ENCODE measurements at regions not wholly inside any gene's neighbourhood (a gene's known extent, or its start where the extent isn't known, plus 50 kb on each side); places are given as distances from the start of the nearest gene placed in this dataset.

DNA sequence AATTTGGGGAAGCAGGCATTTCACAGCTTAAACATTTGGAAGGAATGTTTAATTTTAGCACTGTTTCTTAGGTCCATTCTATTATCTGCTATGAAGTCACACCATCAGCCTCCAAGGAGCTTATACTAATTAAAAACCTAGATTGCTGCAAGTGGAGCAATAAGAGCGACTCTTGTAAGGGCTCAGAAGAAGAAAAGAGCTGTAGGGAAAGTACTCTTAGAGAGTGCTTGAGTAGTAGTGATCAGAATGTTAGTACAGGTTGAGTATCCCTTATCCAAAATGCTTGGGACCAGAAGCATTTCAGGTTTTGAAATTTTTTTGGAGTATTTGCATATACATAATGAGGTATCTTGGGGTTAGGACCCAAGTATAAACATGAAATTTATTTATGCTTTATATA is 285.3 kb downstream of the UBE3D start:
- no peak overlapping the region for H3K27ac ChIP-seq
- TF ChIP-seq POLR2A (IDR thresholded peaks at IDR 0.05) (no peak), EP300 (IDR thresholded peaks at IDR 0.05) (no peak), POLR2AphosphoS5 (IDR thresholded peaks at IDR 0.05) (no peak)
- TF ChIP-seq, protein P1, sequence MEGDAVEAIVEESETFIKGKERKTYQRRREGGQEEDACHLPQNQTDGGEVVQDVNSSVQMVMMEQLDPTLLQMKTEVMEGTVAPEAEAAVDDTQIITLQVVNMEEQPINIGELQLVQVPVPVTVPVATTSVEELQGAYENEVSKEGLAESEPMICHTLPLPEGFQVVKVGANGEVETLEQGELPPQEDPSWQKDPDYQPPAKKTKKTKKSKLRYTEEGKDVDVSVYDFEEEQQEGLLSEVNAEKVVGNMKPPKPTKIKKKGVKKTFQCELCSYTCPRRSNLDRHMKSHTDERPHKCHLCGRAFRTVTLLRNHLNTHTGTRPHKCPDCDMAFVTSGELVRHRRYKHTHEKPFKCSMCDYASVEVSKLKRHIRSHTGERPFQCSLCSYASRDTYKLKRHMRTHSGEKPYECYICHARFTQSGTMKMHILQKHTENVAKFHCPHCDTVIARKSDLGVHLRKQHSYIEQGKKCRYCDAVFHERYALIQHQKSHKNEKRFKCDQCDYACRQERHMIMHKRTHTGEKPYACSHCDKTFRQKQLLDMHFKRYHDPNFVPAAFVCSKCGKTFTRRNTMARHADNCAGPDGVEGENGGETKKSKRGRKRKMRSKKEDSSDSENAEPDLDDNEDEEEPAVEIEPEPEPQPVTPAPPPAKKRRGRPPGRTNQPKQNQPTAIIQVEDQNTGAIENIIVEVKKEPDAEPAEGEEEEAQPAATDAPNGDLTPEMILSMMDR (IDR thresholded peaks at IDR 0.05): no peak
- no peaks in the 10 kb centered on the region for H3K27me3 ChIP-seq
- H3K9me3 ChIP-seq: no peaks in the 10 kb centered on the region
- no peaks in the 10 kb centered on the region for H3K4me1 ChIP-seq
- H3K4me3 ChIP-seq: no peak overlapping the region
- WGBS: 82% methylated on average over 1 of the region's 1 CpG
- DNase-seq (ENCODE audit: low spot score in 2 of 2): no peak
- no peaks in the 10 kb centered on the region for H3K36me3 ChIP-seq

DNA sequence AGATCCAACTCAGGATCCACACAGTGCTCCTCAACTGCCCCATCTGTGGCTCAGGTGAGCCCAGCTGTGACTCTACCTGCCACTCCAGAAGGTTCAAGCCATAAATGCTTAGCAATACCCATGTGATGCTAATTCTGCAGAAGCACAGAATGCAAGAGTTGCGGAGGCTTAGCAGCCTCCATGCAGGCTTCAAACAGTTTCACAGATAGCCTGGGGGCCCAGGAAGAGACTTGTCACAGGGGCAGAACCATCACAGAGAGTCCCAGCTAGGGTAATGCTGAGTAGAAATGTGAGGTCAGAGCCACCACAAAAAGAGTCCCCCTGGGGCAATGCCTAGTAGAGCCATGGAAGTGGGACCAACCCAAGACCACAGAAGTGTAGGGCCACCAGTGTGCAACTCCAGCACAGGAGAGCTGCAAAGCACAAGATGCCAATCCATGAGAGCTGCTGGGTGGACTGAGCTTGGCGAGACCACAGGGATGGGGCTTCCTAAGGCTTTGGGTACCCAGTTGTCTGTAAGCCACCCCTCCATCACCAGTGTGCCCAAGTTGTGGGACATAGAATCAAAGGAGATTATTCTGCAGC is 283.9 kb downstream of the UBE3D start:
- Histone ChIP-seq H3K27me3 (no peaks in the 10 kb centered on the region), H3K4me1 (no peaks in the 10 kb centered on the region), H3K9me3 (no peaks in the 10 kb centered on the region), H3K36me3 (no peaks in the 10 kb centered on the region), H3K4me3 (no peak overlapping the region), H3K27ac (no peak overlapping the region)
- WGBS: 75% methylated on average over 1 of the region's 2 CpGs
- TF ChIP-seq EP300 (IDR thresholded peaks at IDR 0.05) (no peak), POLR2A (IDR thresholded peaks at IDR 0.05) (no peak), POLR2AphosphoS5 (IDR thresholded peaks at IDR 0.05) (no peak)
- TF ChIP-seq, protein P1 (IDR thresholded peaks at IDR 0.05): no peak
- DNase-seq (ENCODE audit: low spot score in 2 of 2): no peak

DNA sequence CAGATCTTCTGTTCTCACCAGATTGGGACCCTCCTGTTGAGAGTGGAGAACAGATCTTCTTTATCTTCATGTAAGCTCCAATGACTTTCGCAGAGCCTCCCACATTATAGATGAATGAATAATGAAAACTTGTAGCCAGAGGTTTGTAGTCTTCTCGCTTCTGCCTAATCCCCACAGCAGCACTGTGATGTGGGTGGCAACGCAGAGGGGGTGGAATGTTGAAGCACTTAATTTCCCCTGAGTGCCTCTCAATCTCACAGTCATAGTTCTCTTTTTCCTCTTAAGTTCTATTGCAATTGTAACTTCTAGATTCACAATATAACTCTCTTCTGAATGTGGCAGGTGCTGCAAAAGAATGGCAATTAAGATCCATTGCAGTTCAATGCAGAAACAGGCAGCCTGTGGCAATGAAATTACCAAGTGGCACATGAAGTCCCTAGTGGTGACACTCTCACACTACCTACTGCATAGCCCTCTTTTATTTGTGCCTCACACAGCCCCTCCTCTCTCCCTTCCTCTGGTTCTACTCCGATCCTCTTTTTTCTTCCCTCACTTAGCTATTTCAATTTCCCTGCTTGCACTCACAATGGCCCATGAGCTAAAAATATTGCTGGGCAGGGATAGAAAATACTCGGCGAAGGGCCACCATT is 281.9 kb downstream of the UBE3D start:
- Histone ChIP-seq H3K4me3 (no peak overlapping the region), H3K4me1 (no peaks in the 10 kb centered on the region), H3K27ac (no peak overlapping the region), H3K27me3 (no peaks in the 10 kb centered on the region), H3K36me3 (no peaks in the 10 kb centered on the region), H3K9me3 (no peaks in the 10 kb centered on the region)
- DNase-seq (ENCODE audit: low spot score in 2 of 2): no peak
- TF ChIP-seq EP300 (IDR thresholded peaks at IDR 0.05) (no peak), POLR2AphosphoS5 (IDR thresholded peaks at IDR 0.05) (no peak)
- WGBS: 67% methylated on average over 6 of the region's 6 CpGs

DNA sequence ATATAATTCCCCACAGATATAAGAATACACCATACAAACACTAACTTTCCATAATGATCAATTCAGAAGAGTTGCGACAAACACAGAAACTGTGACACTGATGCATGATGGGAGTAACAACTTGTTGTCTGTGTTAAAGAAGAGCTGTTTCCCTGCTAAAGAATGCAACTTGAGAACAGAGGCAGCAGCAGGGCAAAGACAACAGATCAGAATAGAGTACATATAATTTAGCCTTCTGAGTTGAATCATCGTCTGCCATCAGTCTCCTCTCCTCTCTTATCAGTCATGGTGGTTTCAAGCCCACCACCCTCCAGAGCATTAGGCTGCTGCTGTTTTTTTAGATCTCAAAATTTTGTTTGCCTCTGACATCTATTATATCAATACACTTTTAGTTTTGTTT is 280.4 kb downstream of the UBE3D start:
- Histone ChIP-seq H3K27me3 (no peaks in the 10 kb centered on the region), H3K27ac (no peak overlapping the region), H3K36me3 (no peaks in the 10 kb centered on the region), H3K4me1 (no peaks in the 10 kb centered on the region), H3K4me3 (no peak overlapping the region), H3K9me3 (no peaks in the 10 kb centered on the region)
- WGBS: 69% methylated on average over 2 of the region's 2 CpGs
- DNase-seq (ENCODE audit: low spot score in 2 of 2): no peak
- TF ChIP-seq EP300 (IDR thresholded peaks at IDR 0.05) (no peak), POLR2AphosphoS5 (IDR thresholded peaks at IDR 0.05) (no peak), POLR2A (IDR thresholded peaks at IDR 0.05) (no peak)
- TF ChIP-seq, protein P1 (IDR thresholded peaks at IDR 0.05): no peak

DNA sequence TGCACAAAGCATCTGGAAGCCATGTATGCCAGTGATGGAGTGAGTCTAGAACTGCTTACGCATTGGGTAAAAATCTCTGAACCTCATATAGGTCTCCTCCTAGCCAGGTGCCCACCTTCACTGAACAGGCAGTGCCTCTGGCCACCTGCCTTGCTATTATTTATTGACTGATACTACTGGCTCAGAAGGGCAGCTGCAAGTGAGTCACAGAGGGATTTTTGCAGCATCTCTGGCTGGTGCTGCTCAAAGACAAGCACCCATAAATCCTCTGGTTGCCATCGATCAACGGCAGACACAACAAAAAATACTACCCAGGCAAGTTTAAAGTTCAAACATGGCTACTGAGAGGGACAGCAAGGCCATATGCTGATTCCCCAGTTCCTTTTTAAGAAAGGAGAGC is 279.4 kb downstream of the UBE3D start:
- no peak for TF ChIP-seq POLR2AphosphoS5 (IDR thresholded peaks at IDR 0.05)
- TF ChIP-seq EP300 (IDR thresholded peaks at IDR 0.05): no peak
- TF ChIP-seq, protein P1 (IDR thresholded peaks at IDR 0.05): no peak
- TF ChIP-seq POLR2A (IDR thresholded peaks at IDR 0.05): no peak
- 57% methylated on average over 3 of the region's 3 CpGs for WGBS
- H3K4me1 ChIP-seq: no peaks in the 10 kb centered on the region
- H3K9me3 ChIP-seq: no peaks in the 10 kb centered on the region
- H3K27me3 ChIP-seq: no peaks in the 10 kb centered on the region
- H3K27ac ChIP-seq: no peak overlapping the region
- H3K36me3 ChIP-seq: no peaks in the 10 kb centered on the region
- no peak for DNase-seq (ENCODE audit: low spot score in 2 of 2)
- no peak overlapping the region for H3K4me3 ChIP-seq

Data from suprapubic skin (tissue), 4 donors.